PC-3 (cell line): ENCODE measurements at regions not wholly inside any gene's neighbourhood (a gene's known extent, or its start where the extent isn't known, plus 50 kb on each side); places are given as distances from the start of the nearest gene placed in this dataset.

Experiments used
- ATAC-seq: fragments of 200-7000 bp; cut with Tn5 transposase; 2 replicates; pipeline ENCODE4 v1.9.1; 2020; ENCODE audit warnings: mild to moderate bottlenecking, moderate library complexity
- BruUV-seq: library from RNA; stranded (reverse); fragments of 400-500 nt; replicated peaks from 2 replicates; lab custom pipeline; 2021; lab: Mats Ljungman, UMichigan
- CTCF ChIA-PET: fragments of 300-600 bp; sonication (Branson Sonifier 250); formaldehyde crosslinking; loops from one replicate; lab custom pipeline; 2022; ENCODE audit warnings: antibody characterized with exemption; lab: Charles Lee
- POLR2A ChIA-PET: fragments of 300-600 bp; sonication (Branson Sonifier 250); formaldehyde crosslinking; loops from one replicate; lab custom pipeline; 2022; ENCODE audit warnings: antibody characterized with exemption; ENCODE audit not compliant: unreplicated experiment; lab: Charles Lee
- DNase-seq: peaks from one replicate; pipeline ENCODE4 v3.0.0-alpha.2; 2015
- H2AFZ ChIP-seq: fragments of 300-600 bp; sonication (generic); 2 replicates; pipeline ENCODE4 v1.6.0; 2016; ENCODE audit warnings: antibody characterized with exemption, low read length
- H3F3A ChIP-seq: fragments of 300-600 bp; sonication (generic); one replicate; pipeline ENCODE4 v1.6.0; 2017; ENCODE audit warnings: antibody characterized with exemption, low read length, control low read depth, mild to moderate bottlenecking; ENCODE audit not compliant: unreplicated experiment
- H3K27ac ChIP-seq: fragments of 300-600 bp; sonication (generic); 2 replicates; pipeline ENCODE4 v1.5.1; 2016; ENCODE audit warnings: mild to moderate bottlenecking, low read length
- H3K27me3 ChIP-seq: fragments of 300-600 bp; sonication (generic); 2 replicates; pipeline ENCODE4 v1.6.1; 2016; ENCODE audit warnings: low read length, mixed read lengths
- H3K36me3 ChIP-seq: fragments of 300-600 bp; sonication (generic); 2 replicates; pipeline ENCODE4 v1.6.1; 2016; ENCODE audit warnings: low read depth, mixed run types, low read length, mixed read lengths
- H3K4me1 ChIP-seq: fragments of 300-600 bp; sonication (generic); 2 replicates; pipeline ENCODE4 v1.5.1; 2016; ENCODE audit warnings: low read length; ENCODE audit not compliant: insufficient read depth
- H3K4me2 ChIP-seq: fragments of 300-600 bp; sonication (generic); 2 replicates; pipeline ENCODE4 v1.6.0; 2016; ENCODE audit warnings: low read length
- H3K4me3 ChIP-seq: fragments of 300-600 bp; sonication (generic); 2 replicates; pipeline ENCODE4 v1.5.1; 2016; ENCODE audit warnings: mild to moderate bottlenecking, low read length, mixed read lengths
- H3K79me2 ChIP-seq: fragments of 300-600 bp; sonication (generic); 2 replicates; pipeline ENCODE4 v1.6.1; 2017; ENCODE audit warnings: low read length, mixed read lengths
- H3K9ac ChIP-seq: fragments of 300-600 bp; sonication (generic); 2 replicates; pipeline ENCODE4 v1.6.0; 2016; ENCODE audit warnings: mild to moderate bottlenecking, low read length
- H3K9me2 ChIP-seq: fragments of 300-600 bp; sonication (generic); replicated peaks from 2 replicates; pipeline ENCODE4 v1.6.1; 2016; ENCODE audit warnings: mixed run types, low read length, mixed read lengths
- H3K9me3 ChIP-seq: fragments of 300-600 bp; sonication (generic); 2 replicates; pipeline ENCODE4 v1.6.1; 2016; ENCODE audit warnings: low read length, mixed read lengths
- H4K20me1 ChIP-seq: fragments of 300-600 bp; sonication (generic); 2 replicates; pipeline ENCODE4 v1.6.1; 2016; ENCODE audit warnings: low read length, mixed read lengths
- EZH2 ChIP-seq: fragments of 300-600 bp; sonication (generic); IDR thresholded peaks from one replicate; pipeline ENCODE4 v1.6.1; 2017; ENCODE audit warnings: antibody characterized with exemption, mild to moderate bottlenecking, low read length; ENCODE audit not compliant: unreplicated experiment
- EZH2phosphoT487 ChIP-seq: fragments of 300-600 bp; sonication (generic); IDR thresholded peaks from 2 replicates; pipeline ENCODE4 v1.6.1; 2018; ENCODE audit warnings: mild to moderate bottlenecking, antibody characterized with exemption, low read length, borderline replicate concordance
- intact Hi-C: fragments of 100-400 bp; cut with micrococcal nuclease; formaldehyde crosslinking; loops from 2 replicates; pipeline ENCODE4 v1.9.0; 2023
- TF ChIP-seq, protein P1 (sequence below): fragments of 300-600 bp; sonication (generic); conservative IDR thresholded peaks from 2 replicates; pipeline ENCODE4 v1.5.1; 2017; ENCODE audit warnings: antibody characterized with exemption, low read depth, mild to moderate bottlenecking, low read length

DNA sequence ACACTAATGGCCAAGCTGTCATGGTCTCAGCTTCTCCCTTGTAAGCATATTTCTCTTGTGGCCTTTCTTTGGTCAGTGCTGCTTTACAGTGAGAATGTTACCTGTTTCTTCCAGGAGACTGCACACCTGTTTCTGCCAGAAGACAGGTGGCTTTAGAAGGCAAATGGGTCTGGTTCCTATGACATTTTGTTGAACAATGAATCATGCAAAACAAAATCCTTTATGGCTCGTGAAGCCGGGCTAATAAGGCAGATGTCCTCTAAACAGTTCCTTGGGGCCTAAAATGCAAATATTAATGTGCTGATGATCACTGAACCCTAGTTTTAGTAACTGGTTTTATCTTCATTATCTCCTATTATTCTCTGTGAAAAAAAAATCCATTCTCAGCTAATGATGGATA is 927.6 kb downstream of the GALC start:
- no peak for ATAC-seq
- Histone ChIP-seq H3K27me3 (no peaks in the 10 kb centered on the region), H3K79me2 (no peaks in the 10 kb centered on the region), H3K9me3 (no peaks in the 10 kb centered on the region), H3K4me1 (no peaks in the 10 kb centered on the region), H3F3A (no peaks in the 10 kb centered on the region), H4K20me1 (no peaks in the 10 kb centered on the region), H3K36me3 (no peaks in the 10 kb centered on the region), H2AFZ (no peak overlapping the region), H3K9ac (no peak overlapping the region), H3K9me2 (no peaks in the 10 kb centered on the region), H3K4me2 (no peak overlapping the region), H3K4me3 (no peak overlapping the region), H3K27ac (no peak overlapping the region)
- BruUV-seq, result no TSS peak
- CTCF ChIA-PET, result no interaction called here
- intact Hi-C loops, result no loop called here
- no peak for DNase-seq
- TF ChIP-seq, protein P1, sequence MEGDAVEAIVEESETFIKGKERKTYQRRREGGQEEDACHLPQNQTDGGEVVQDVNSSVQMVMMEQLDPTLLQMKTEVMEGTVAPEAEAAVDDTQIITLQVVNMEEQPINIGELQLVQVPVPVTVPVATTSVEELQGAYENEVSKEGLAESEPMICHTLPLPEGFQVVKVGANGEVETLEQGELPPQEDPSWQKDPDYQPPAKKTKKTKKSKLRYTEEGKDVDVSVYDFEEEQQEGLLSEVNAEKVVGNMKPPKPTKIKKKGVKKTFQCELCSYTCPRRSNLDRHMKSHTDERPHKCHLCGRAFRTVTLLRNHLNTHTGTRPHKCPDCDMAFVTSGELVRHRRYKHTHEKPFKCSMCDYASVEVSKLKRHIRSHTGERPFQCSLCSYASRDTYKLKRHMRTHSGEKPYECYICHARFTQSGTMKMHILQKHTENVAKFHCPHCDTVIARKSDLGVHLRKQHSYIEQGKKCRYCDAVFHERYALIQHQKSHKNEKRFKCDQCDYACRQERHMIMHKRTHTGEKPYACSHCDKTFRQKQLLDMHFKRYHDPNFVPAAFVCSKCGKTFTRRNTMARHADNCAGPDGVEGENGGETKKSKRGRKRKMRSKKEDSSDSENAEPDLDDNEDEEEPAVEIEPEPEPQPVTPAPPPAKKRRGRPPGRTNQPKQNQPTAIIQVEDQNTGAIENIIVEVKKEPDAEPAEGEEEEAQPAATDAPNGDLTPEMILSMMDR, result no peak
- TF ChIP-seq EZH2phosphoT487, result no peak
- TF ChIP-seq EZH2, result no peak
- POLR2A ChIA-PET, result no interaction called here

- H3K27ac ChIP-seq, result no peak overlapping the region
- TF ChIP-seq EZH2 (no peak), EZH2phosphoT487 (no peak)
- TF ChIP-seq, protein P1, result no peak
- DNase-seq, result no peak
- no peak overlapping the region for H3K4me2 ChIP-seq
- no peaks in the 10 kb centered on the region for H3F3A ChIP-seq
- no peak overlapping the region for H3K9ac ChIP-seq
- no TSS peak for BruUV-seq
- CTCF ChIA-PET, result no interaction called here
- H3K9me2 ChIP-seq, result no peaks in the 10 kb centered on the region
- H3K9me3 ChIP-seq, result no peaks in the 10 kb centered on the region; the same call in 1 of the 2 replicates
- H3K27me3 ChIP-seq, result no peaks in the 10 kb centered on the region
- no peak for ATAC-seq
- intact Hi-C loops, result no loop called here
- POLR2A ChIA-PET, result no interaction called here
- no peak overlapping the region for H2AFZ ChIP-seq
- H3K79me2 ChIP-seq, result no peaks in the 10 kb centered on the region
- H3K36me3 ChIP-seq, result no peaks in the 10 kb centered on the region
- H3K4me1 ChIP-seq, result no peaks in the 10 kb centered on the region
- no peak overlapping the region for H3K4me3 ChIP-seq
- H4K20me1 ChIP-seq, result no peaks in the 10 kb centered on the region
Measured at GRCh38 chr14:87063181-87063580, 929.8 kb downstream of the GALC start.

DNA sequence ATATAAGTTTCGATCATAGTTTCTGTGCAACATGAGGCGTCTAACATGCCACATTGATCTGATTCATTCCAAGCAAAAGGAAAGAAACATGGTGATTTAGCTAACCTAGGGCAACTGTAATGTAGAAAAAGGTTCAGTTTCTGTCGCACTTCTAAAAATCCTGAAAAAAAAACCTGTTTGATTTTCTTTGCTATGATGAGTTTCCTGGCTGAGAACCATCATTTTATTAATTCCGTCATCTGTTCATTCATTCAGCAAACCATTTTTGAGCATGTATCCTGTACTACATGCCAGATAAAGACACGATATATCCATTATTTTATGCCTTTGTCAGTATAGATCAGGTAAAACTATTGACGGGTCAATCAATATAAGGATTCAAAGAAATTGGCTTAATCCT is 932.6 kb downstream of the GALC start:
- Histone ChIP-seq H3K27me3 (no peaks in the 10 kb centered on the region), H3K79me2 (no peaks in the 10 kb centered on the region), H3K9me3 (no peaks in the 10 kb centered on the region; the same call in 1 of the 2 replicates), H3K9ac (no peak overlapping the region), H3K36me3 (no peaks in the 10 kb centered on the region), H2AFZ (no peak overlapping the region), H3F3A (no peaks in the 10 kb centered on the region), H3K9me2 (no peaks in the 10 kb centered on the region), H3K4me2 (no peak overlapping the region), H3K4me3 (no peak overlapping the region), H4K20me1 (no peaks in the 10 kb centered on the region), H3K27ac (no peak overlapping the region), H3K4me1 (no peaks in the 10 kb centered on the region)
- DNase-seq (no peak), ATAC-seq (no peak)
- TF ChIP-seq, protein P1, result no peak
- TF ChIP-seq EZH2, result no peak
- TF ChIP-seq EZH2phosphoT487, result no peak
- BruUV-seq, result no TSS peak
- ChIA-PET CTCF (no interaction called here), POLR2A (no interaction called here)
- intact Hi-C loops, result no loop called here
